Spleen (tissue), 11 donors: ENCODE measurements at regions not wholly inside any gene's neighbourhood (a gene's known extent, or its start where the extent isn't known, plus 50 kb on each side); places are given as distances from the start of the nearest gene placed in this dataset.

Experiments
- DNase-seq: peaks from one replicate; pipeline ENCODE4 v3.0.0-alpha.2; 2020
- H3K27ac ChIP-seq, 8 donors: fragments of 200-600 bp; sonication (generic) in 7 of 8; 1 replicate in 4 of 8; 2 replicates in 4 of 8; pipeline versions ENCODE4 v1.5.0 to v1.8.0; 2016 to 2021; ENCODE audit warnings: inconsistent platforms in 4 of 8, mild to moderate bottlenecking in 4 of 8, moderate library complexity in 1 of 8
- H3K27me3 ChIP-seq, 7 donors: fragments of 200-600 bp; sonication (generic) in 6 of 7; replicated peaks in 1 of 7; 1 replicate in 4 of 7; 2 replicates in 3 of 7; pipeline versions ENCODE4 v1.5.0 to v1.8.0; 2016 to 2021; ENCODE audit warnings: inconsistent platforms in 3 of 7, mild to moderate bottlenecking in 1 of 7
- H3K36me3 ChIP-seq, 6 donors: fragments of 200-600 bp; sonication (generic) in 5 of 6; 1 replicate in 4 of 6; 2 replicates in 2 of 6; pipeline versions ENCODE4 v1.5.0 to v1.8.0; 2016 to 2021; ENCODE audit warnings: inconsistent platforms in 2 of 6
- H3K4me1 ChIP-seq, 6 donors: fragments of 200-600 bp; sonication (generic) in 5 of 6; 1 replicate in 3 of 6; 2 replicates in 3 of 6; pipeline versions ENCODE4 v1.5.0 to v1.8.0; 2016 to 2021; ENCODE audit warnings: inconsistent platforms in 3 of 6
- H3K4me3 ChIP-seq, 8 donors: fragments of 200-600 bp; sonication (generic) in 7 of 8; 1 replicate in 4 of 8; 2 replicates in 4 of 8; pipeline versions ENCODE4 v1.5.0 to v1.8.0; 2016 to 2021; ENCODE audit warnings: inconsistent platforms in 4 of 8, mild to moderate bottlenecking in 4 of 8, moderate library complexity in 2 of 8
- H3K9me3 ChIP-seq, 8 donors: fragments of 200-600 bp; sonication (generic) in 7 of 8; 1 replicate in 4 of 8; 2 replicates in 4 of 8; pipeline versions ENCODE4 v1.5.0 to v1.8.0; 2016 to 2021; ENCODE audit warnings: inconsistent platforms in 4 of 8
- POLR2A ChIP-seq, 3 donors: fragments of 450-650 bp; IDR thresholded peaks; one replicate each; pipeline ENCODE4 v1.5.1; 2017; ENCODE audit warnings: antibody characterized with exemption in 3 of 3, mild to moderate bottlenecking in 1 of 3
- POLR2AphosphoS5 ChIP-seq, 3 donors: sonication (generic); formaldehyde crosslinking; IDR thresholded peaks; one replicate each; pipeline ENCODE4 v1.5.1; 2017; ENCODE audit warnings: antibody characterized with exemption in 3 of 3
- WGBS, 5 donors: extraction: QIAGEN DNeasy Blood & Tissue Kit in 3 of 5; methylation state at CpG; one replicate each; pipeline versions ENCODE4 v1.1.5 to v1.1.7; 2013 to 2018; 5-methylcytosine and 5-hydroxymethylcytosine counted together
- intact Hi-C: fragments of 100-400 bp; cut with DNase I; formaldehyde crosslinking; loops from one replicate; pipeline ENCODE4 v1.15.0; 2023; ENCODE audit warnings: low total_unique reads
- TF ChIP-seq, protein P1 (sequence below), 11 experiments: fragments of 200-600 bp in 7 of 11; fragments of 450-650 bp in 4 of 11; sonication (generic) in 4 of 11; IDR thresholded peaks in 8 of 11; conservative IDR thresholded peaks in 3 of 11; 1 replicate in 7 of 11; 2 replicates in 4 of 11; pipeline versions ENCODE4 v1.4.0 to v1.8.0; 2016 to 2021; ENCODE audit warnings: antibody characterized with exemption in 11 of 11, inconsistent platforms in 4 of 11, mild to moderate bottlenecking in 1 of 11
- donor health status: healthy with polysubstance abuse.
- donor health status: DM: no; HTN: no; CAD: no; lungs with moderate emphysema.
- donor health status: DM: no; HTN: no; CAD: no.
- donor health status: Bipolar disorder and iron deficiency.
- donor health status: healthy.
- donor health status: DM: no; HTN: no; CAD: no.
- donor health status: DM: yes; HTN: yes; CAD: no.

DNA sequence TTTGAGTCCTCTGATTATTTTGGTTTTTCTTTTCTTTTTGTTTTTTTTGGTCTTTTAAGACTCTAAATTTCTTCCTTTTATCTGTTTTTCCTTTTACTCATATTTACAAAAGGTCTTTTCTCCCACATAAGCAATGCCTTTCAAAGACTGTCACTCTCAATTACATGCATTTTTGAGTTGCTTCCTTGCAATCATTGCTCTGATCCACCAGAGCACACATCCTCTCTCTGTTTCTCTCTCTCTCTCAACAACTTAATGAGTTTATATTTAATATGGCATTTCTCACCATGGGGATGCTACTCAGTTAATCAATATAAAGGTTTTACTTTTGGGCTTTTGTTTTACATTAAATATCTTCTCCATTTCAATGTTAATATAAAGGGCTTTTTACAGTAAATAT lies 62.7 kb upstream of the OR10AD1 start:
- no peak overlapping the region for H3K27ac ChIP-seq
- intact Hi-C loops: no loop called here
- H3K36me3 ChIP-seq: no peaks in the 10 kb centered on the region
- H3K4me3 ChIP-seq: no peak overlapping the region
- no peak for DNase-seq
- no peaks in the 10 kb centered on the region for H3K9me3 ChIP-seq
- TF ChIP-seq POLR2A (IDR thresholded peaks at IDR 0.05) (no peak), POLR2AphosphoS5 (IDR thresholded peaks at IDR 0.05) (no peak)
- TF ChIP-seq, protein P1, sequence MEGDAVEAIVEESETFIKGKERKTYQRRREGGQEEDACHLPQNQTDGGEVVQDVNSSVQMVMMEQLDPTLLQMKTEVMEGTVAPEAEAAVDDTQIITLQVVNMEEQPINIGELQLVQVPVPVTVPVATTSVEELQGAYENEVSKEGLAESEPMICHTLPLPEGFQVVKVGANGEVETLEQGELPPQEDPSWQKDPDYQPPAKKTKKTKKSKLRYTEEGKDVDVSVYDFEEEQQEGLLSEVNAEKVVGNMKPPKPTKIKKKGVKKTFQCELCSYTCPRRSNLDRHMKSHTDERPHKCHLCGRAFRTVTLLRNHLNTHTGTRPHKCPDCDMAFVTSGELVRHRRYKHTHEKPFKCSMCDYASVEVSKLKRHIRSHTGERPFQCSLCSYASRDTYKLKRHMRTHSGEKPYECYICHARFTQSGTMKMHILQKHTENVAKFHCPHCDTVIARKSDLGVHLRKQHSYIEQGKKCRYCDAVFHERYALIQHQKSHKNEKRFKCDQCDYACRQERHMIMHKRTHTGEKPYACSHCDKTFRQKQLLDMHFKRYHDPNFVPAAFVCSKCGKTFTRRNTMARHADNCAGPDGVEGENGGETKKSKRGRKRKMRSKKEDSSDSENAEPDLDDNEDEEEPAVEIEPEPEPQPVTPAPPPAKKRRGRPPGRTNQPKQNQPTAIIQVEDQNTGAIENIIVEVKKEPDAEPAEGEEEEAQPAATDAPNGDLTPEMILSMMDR (IDR thresholded peaks at IDR 0.05 in 8 of 11, conservative IDR thresholded peaks at IDR 0.05 in 3 of 11): no peak
- H3K27me3 ChIP-seq: no peaks in the 10 kb centered on the region
- H3K4me1 ChIP-seq: peaks cover 0 to 10% (median 0%) of the 10 kb centered on the region in 6 donors

DNA sequence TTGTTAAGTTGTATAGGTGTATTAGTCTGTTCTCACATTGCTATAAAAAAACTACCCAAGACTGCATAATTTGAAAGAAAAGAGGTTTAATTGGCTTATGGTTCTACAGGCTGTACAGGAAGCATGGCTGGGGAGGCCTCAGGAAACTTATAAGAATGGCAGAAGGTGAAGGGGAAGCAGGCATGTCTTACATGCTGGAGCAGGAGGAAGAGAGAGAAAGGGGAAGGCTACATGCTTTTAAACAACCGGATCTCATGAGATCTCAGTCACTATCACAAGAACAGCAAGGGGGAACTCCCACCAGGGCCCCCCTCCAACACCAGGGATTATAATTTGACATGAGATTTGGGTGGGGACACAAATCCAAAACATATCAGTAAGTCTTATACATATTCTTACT lies 60.5 kb upstream of the OR10AD1 start:
- 6 to 37% (median 18%) methylated on average over 1 of the region's 1 CpG for WGBS, 5 donors

DNA sequence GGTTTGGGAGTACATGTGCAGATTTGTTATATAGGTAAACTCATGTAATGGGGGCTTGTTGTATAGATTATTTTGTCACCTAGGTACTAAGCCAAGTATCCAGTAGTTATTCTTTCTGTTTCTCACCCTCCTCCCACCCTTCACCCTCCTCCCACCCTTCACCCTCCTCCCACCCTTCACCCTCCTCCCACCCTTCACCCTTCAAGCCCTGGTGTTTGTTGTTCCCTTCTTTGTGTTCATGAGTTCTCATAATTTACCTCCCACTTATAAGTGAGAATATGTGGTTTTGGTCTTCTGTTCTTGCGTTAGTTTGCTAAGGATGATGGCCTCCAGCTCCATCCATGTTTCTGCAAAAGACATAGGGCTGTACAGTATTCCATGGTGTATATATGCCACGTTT lies 58.7 kb upstream of the OR10AD1 start:
- H3K4me3 ChIP-seq: no peak overlapping the region
- intact Hi-C loops: no loop called here
- 62 to 85% (median 71%) methylated on average over 2 of the region's 2 CpGs for WGBS, 5 donors
- H3K4me1 ChIP-seq: peaks cover 0 to 10% (median 0%) of the 10 kb centered on the region in 6 donors
- no peak for DNase-seq
- no peak overlapping the region for H3K27ac ChIP-seq
- H3K9me3 ChIP-seq: no peaks in the 10 kb centered on the region
- no peaks in the 10 kb centered on the region for H3K36me3 ChIP-seq
- TF ChIP-seq, protein P1 (IDR thresholded peaks at IDR 0.05 in 8 of 11, conservative IDR thresholded peaks at IDR 0.05 in 3 of 11): no peak
- no peak for TF ChIP-seq POLR2AphosphoS5 (IDR thresholded peaks at IDR 0.05)
- TF ChIP-seq POLR2A (IDR thresholded peaks at IDR 0.05): no peak
- H3K27me3 ChIP-seq: no peaks in the 10 kb centered on the region

More for the DNA sequence above, 60.5 kb upstream of the OR10AD1 start:
- intact Hi-C loops: no loop called here
- Histone ChIP-seq H3K27me3 (no peaks in the 10 kb centered on the region), H3K9me3 (no peaks in the 10 kb centered on the region), H3K4me3 (no peak overlapping the region), H3K4me1 (peaks cover 0 to 10% (median 0%) of the 10 kb centered on the region in 6 donors), H3K27ac (no peak overlapping the region), H3K36me3 (no peaks in the 10 kb centered on the region)
- TF ChIP-seq, protein P1 (IDR thresholded peaks at IDR 0.05 in 8 of 11, conservative IDR thresholded peaks at IDR 0.05 in 3 of 11): no peak
- TF ChIP-seq POLR2AphosphoS5 (IDR thresholded peaks at IDR 0.05): no peak
- no peak for TF ChIP-seq POLR2A (IDR thresholded peaks at IDR 0.05)
- DNase-seq: no peak
